8988T (cell line): ENCODE measurements at regions not wholly inside any gene's neighbourhood (a gene's known extent, or its start where the extent isn't known, plus 50 kb on each side); places are given as distances from the start of the nearest gene placed in this dataset.
"Not testable (repeated sequence)": the region's sequence is repeated elsewhere in the genome, so short reads cannot be mapped to it uniquely, and the experiment has no call there.

ENCODE experiments used
- DNase-seq: peaks from one replicate; pipeline ENCODE4 v3.0.0; 2011

DNA sequence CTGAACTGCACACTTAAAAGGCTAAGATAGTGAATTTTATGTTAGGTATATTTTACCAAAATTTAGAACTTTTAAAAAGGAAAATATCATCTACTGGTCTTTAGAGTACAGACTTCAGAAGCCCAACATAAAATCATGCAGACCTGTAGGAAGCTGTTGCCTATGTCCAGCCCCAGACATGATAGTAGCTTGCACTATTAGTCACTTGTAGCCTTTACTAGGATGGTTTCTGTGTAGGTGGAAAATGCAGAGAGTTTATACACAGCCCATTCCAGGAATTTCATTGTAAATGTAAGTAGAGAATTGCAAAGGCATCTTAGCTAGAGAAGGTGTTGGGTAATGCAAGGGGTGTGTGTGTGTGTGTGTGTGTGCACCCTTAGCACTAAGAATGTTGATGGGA is 640.2 kb downstream of the RNF144A start:
- DNase-seq: no peak

DNA sequence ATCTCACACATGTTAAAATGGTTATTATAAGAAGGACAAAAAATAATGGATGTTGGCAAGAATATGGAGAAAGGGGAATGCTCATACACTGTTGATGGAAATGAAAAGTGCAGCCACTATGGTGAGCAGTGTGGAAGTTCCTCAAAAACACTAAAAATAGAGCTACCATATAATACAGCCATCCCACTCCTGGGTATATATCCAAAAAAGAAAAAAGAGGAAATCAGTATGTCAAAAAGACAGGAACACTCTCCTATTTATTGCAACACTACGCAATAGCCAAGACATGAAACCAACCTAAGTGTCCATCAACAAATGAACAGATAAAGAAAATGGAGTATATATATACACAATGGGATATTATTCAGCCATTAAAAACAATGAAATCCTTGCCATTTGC is 642.6 kb downstream of the RNF144A start:
- no peak for DNase-seq

GRCh38 chr2:7566382-7566881 is 649.2 kb downstream of the RNF144A start:
- DNase-seq: no peak

DNA sequence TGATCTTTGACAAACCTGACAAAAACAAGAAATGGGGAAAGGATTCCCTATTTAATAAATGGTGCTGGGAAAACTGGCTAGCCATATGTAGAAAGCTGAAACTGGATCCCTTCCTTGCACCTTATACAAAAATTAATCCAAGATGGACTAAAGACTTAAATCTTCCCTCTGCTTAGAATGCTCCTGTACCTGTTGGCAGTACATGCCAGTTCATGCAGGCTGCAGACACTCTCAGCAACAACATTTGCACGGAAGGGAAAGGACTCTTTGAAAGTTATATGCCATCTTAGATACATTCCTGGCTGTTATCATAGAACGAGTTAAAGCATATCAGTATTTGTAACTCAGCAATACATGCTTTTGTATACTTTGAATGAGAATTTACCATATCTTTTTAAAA is 649.9 kb downstream of the RNF144A start:
- DNase-seq: not testable (repeated sequence)

GRCh38 chr2:7567646-7568045 is 650.4 kb downstream of the RNF144A start:
- no peak for DNase-seq

DNA sequence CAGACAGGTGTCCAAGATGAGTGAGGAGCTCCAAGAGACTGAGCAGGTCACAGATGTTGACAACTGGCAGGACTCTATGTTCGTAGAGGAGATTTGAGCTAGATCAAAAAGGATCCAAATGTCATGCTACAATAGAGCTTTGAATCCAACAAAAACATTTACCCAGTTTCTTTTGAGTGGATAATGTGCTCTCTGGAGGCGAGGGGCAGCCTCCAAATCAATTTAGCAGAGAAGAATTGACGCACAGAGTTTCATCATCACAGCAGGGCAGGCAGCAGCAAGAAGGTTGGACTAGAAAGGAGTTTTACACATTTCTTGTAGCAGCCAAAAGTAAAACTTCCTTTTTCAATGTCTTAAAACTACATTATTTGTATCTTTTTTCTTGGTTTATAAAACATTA is 653.0 kb downstream of the RNF144A start:
- no peak for DNase-seq

GRCh38 chr2:7571701-7572100 is 654.5 kb downstream of the RNF144A start:
- DNase-seq: no peak

DNA sequence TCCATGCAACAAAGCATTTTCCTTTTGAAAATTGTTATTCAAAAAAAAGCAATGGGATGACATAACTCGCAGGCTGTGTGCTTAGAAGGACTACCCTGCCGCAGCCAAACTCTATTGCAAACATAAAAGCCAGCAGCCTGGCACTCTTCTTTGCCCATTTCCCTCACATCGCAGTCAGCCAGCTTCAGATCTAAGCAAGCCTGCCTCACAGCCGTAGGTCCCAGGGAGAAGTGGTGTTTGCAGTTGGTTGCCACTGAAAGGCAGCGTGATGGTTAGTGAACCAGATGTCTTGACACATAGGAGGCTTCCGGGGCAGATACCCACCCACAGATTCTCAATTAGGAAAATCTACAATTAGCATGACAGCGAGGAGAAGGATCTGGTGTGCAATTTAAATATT is 655.2 kb downstream of the RNF144A start:
- no peak for DNase-seq

GRCh38 chr2:7573166-7573825 is 656.1 kb downstream of the RNF144A start:
- no peak for DNase-seq

GRCh38 chr2:7574385-7574784 is 657.2 kb downstream of the RNF144A start:
- DNase-seq: no peak

DNA sequence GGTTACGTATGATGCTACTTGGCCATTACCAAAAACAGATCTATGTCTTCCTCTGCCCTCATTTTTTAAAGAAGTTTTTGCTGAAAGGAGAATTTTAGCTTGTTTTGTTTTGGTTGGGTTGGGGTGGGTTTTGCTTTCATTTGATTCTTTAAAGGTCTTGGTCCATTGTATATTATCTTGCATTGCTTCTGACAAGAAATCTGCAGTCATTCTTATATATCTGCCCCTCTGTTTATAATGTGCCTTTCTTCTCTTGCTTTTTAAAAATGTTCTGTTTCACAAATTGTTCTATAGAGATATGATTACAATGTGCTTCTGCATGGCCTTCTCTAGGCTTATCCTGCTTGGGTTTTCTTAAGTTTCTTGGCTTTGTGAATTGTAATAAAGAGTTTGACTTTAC is 660.6 kb downstream of the RNF144A start:
- no peak for DNase-seq

DNA sequence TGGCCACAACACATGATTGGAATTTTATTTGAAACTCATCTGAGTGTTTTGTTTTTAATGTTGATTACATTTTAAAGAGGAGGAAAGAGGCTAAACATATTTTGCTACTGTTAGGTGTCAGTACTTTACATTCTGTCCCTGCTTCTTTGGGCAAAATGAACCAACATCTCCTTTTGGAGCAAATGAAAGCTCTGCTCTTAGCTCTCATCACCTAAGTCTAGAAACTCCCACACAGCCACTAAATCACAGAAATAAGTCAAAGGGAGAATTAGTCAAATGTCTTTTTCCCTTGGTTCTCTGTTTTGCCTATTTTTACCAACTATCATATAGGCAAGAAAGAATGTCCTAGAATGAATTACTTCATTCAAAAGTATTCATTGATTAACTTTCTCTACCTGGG is 666.8 kb downstream of the RNF144A start:
- DNase-seq: no peak

GRCh38 chr2:7586898-7587297 is 669.7 kb downstream of the RNF144A start:
- no peak for DNase-seq

DNA sequence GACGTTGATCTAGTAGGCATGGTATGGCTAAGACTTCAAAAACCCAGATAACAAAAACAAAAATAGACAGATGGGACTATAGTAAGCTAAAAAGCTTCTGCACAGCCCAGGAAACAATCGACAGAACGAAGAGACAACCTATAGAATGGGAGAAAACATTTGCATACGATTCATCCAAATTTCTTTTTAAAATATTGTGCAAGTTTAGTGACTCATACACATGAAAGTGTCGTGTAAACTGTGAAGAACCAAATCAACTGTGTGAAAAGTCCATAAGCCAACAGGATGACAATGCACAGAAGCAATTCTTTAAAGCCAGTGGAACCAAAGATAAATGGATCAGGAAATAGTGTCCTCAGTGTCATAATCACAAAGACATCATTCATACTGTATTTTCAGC is 671.1 kb downstream of the RNF144A start:
- no peak for DNase-seq

GRCh38 chr2:7592618-7593140 is 675.5 kb downstream of the RNF144A start:
- DNase-seq: no peak

DNA sequence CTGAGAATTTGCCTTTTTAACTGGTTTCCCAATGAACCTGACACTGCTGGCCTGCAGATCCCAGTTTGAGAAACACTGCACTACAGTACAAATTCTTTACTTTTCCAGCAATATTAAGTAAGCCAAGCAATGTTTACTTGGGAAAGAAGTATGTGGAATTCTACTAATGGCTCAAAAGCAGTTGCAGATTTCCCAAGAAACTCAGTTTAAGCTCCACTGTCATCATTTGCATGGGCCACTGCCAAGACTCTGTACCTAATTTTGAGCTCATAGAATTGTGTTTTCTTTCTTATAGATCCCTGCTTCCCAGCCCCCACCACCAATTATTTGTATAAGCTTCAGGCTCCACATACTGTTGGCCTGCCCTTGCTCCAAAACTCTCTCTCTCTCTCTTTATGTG is 676.1 kb downstream of the RNF144A start:
- no peak for DNase-seq

GRCh38 chr2:7594211-7594610 is 677.0 kb downstream of the RNF144A start:
- DNase-seq: no peak

DNA sequence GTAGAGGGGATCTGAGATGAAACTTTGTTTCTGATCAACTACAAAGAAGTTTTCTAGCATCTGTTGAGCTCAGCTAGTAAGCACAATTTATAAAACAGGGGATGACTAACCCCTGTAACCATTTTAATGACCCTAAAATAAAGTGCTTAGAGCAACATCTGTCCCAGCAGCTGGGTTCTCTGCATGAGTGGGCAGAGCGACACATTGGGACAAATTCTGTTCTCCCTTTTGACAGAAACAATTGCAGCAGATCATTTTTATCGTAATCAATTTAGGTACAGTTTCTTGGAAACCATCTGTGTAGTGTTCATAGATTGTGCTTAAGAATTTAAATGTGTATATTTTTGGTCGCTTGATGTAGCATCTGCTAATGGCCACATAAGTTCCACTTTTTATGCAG is 678.0 kb downstream of the RNF144A start:
- DNase-seq: no peak

DNA sequence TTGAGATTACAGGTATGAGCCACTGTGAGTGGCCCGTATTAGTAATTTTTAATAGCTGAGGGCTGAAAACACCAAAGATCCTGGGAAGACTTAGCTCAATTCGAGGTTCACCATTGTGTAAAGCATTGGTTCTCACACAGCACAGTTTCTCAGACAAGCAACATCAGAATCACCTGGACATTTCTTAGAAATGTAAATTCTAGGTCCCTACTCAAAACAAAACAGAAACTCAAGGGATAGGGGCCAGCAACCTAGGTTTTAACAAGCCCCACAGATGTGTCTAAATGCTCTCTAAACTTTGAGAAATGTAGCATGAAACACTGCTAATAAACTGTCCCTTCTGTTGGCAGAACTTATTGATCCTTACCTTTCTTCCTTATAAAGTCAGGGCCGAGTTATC is 681.2 kb downstream of the RNF144A start:
- no peak for DNase-seq

DNA sequence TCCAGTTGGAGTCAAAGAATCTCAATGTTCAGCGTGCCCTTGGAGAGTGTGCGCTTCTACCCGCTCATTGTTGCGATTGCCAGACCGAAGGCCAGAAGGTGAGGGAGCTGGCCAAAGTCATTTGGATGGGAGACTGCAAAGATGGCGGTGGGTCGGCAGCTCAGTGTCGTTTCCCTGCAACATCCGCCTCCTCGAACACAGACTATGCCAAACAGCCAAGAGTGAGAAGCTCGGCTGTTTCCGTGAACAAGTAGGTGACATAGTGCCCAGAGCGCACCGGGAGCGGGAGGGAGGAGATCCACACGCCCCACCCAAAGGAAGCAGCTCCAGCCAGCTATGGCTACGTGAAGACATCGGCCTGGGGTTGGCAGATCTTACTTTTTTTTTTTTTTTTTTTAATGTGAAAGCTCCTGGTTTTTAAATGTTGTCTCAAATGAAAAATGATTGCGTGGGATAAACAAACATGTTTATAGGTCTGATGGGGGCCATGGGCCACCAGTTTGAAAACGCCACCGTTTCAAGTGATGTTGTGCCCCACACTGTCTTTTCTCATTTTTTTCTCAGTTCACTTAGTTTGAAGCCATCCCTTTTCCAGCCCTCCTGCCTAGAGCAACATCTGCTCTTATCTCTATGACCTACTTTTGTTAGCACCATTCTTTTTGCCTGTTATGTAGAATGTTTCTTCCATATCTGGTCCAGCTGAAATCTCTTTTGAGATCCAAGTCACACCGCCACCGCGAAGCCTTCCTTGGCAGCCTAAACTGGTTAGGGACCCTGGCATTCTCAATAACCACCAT is 682.4 kb downstream of the RNF144A start:
- DNase-seq: no peak

DNA sequence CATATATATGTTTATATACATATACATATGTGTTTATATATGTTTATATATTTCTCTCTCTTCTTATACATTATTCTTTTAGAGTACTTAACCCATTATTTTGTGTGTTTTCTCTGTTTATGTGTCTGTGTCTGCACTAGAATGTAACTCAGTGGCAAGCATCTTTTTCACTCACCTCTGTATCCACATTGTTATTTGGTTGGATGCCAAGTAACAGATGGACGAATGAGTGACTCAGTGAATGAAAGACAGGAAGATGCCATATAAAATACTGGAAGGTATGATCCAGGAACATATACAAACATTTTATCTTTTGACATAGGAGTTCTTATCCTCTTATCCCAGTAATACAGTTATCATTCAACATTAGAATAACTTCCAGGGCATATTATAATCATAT is 684.8 kb downstream of the RNF144A start:
- DNase-seq: no peak

- no peak for DNase-seq
Observed at GRCh38 chr2:7604456-7604855, 687.2 kb downstream of the RNF144A start.

- DNase-seq: no peak
Observed at GRCh38 chr2:7607441-7608173, 690.4 kb downstream of the RNF144A start.

- DNase-seq: no peak
Observed at GRCh38 chr2:7609556-7609955, 692.3 kb downstream of the RNF144A start.
